ENCODE measurements at regions not wholly inside any gene's neighbourhood (a gene's known extent, or its start where the extent isn't known, plus 50 kb on each side); places are given as distances from the start of the nearest gene placed in this dataset.

DNA sequence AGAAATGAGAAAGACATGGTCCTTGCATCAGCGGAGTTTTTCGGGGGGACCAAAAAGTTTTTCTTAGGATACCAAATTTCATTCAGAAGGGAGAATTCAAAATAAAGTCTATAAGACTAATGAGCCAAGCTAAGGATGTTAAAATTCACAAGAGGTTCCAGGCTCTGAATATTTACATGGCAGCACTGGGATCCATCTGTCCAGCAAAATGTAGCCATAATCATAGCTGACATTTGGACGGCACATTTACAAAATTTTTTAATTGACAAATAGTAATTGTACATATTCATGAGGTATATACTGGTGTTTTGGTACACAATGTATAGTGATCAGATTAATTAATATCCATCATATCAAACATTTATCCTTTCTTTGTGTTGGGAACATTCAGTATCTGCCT, 107.9 kb downstream of the ZNF648 start:
- H3K36me3 ChIP-seq (ENCODE audit: control insufficient read depth in 1 of 2, insufficient read depth in 2 of 2, low read length in 2 of 2) = no peaks in the 10 kb centered on the region
- DNase-seq (ENCODE audit: low read depth, low spot score) (no peak), ATAC-seq (no peak)
- no peak for TF ChIP-seq RAD21 (IDR thresholded peaks at IDR 0.05; ENCODE audit: low read depth)
- TF ChIP-seq, protein P1, sequence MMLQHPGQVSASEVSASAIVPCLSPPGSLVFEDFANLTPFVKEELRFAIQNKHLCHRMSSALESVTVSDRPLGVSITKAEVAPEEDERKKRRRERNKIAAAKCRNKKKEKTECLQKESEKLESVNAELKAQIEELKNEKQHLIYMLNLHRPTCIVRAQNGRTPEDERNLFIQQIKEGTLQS (IDR thresholded peaks at IDR 0.05) = no peak
- no peak for TF ChIP-seq EGR1 (IDR thresholded peaks at IDR 0.05; ENCODE audit: low read depth)
- TF ChIP-seq, protein P2, sequence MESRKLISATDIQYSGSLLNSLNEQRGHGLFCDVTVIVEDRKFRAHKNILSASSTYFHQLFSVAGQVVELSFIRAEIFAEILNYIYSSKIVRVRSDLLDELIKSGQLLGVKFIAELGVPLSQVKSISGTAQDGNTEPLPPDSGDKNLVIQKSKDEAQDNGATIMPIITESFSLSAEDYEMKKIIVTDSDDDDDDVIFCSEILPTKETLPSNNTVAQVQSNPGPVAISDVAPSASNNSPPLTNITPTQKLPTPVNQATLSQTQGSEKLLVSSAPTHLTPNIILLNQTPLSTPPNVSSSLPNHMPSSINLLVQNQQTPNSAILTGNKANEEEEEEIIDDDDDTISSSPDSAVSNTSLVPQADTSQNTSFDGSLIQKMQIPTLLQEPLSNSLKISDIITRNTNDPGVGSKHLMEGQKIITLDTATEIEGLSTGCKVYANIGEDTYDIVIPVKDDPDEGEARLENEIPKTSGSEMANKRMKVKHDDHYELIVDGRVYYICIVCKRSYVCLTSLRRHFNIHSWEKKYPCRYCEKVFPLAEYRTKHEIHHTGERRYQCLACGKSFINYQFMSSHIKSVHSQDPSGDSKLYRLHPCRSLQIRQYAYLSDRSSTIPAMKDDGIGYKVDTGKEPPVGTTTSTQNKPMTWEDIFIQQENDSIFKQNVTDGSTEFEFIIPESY (IDR thresholded peaks at IDR 0.05; ENCODE audit: extremely low read depth, insufficient replicate concordance, low read length) = no peak
- TF ChIP-seq YY1 (IDR thresholded peaks at IDR 0.05; ENCODE audit: extremely low read depth, insufficient replicate concordance, low read depth, low read length) = no peak
- TF ChIP-seq JUND (IDR thresholded peaks at IDR 0.05) = no peak
- TF ChIP-seq FOSL1 (IDR thresholded peaks at IDR 0.05; ENCODE audit: low read depth) = no peak
- H4K20me1 ChIP-seq (ENCODE audit: insufficient read depth) = no peaks in the 10 kb centered on the region
- intact Hi-C loops (cut with micrococcal nuclease) = no loop called here
- no peak overlapping the region for H3K27ac ChIP-seq (ENCODE audit: low read depth, low read length)
- no peaks in the 10 kb centered on the region for H3K9me2 ChIP-seq (ENCODE audit: insufficient read depth)
- H2AFZ ChIP-seq (ENCODE audit: low read depth, low read length, poor library complexity, severe bottlenecking) = no peak overlapping the region
- H3K9ac ChIP-seq (ENCODE audit: low read length) = no peak overlapping the region
- peaks cover 5% of the 10 kb centered on the region; the same call in 1 of the 2 replicates for H3K27me3 ChIP-seq (ENCODE audit: insufficient read depth, low read length)
- ChIA-PET POLR2A (no interaction called here), RAD21 (ENCODE audit: low non-redundant PET in 1 of 2, low total read pairs in 2 of 2, uncharacterized antibody in 2 of 2, unreplicated experiment in 2 of 2) (no interaction called here), CTCF (interaction anchor here (1.2 kb wide), 1 partner anchor 101 kb away, joined by 4 read pairs; no protein-coding TSS in a partner anchor)
- BruUV-seq (replicated peaks) = no TSS peak
- no peak overlapping the region for H3K4me3 ChIP-seq (replicated peaks in 1 of 2; ENCODE audit: low read depth in 1 of 2, low read length in 2 of 2)
- H3K4me2 ChIP-seq (ENCODE audit: low read length) = no peak overlapping the region
- H3K4me1 ChIP-seq (ENCODE audit: control insufficient read depth in 1 of 2, insufficient read depth in 2 of 2, low read length in 2 of 2) = no peaks in the 10 kb centered on the region
- H3K79me2 ChIP-seq (ENCODE audit: insufficient read depth, low read length) = no peaks in the 10 kb centered on the region
- H3K9me3 ChIP-seq (ENCODE audit: control insufficient read depth in 1 of 2, insufficient read depth in 1 of 2, low read depth in 1 of 2, low read length in 2 of 2) = no peaks in the 10 kb centered on the region

- Histone ChIP-seq H3K4me1 (ENCODE audit: control insufficient read depth in 1 of 2, insufficient read depth in 2 of 2, low read length in 2 of 2) (no peaks in the 10 kb centered on the region), H3K9ac (ENCODE audit: low read length) (no peak overlapping the region), H3K4me3 (replicated peaks in 1 of 2; ENCODE audit: low read depth in 1 of 2, low read length in 2 of 2) (no peak overlapping the region), H3K9me2 (ENCODE audit: insufficient read depth) (no peaks in the 10 kb centered on the region), H4K20me1 (ENCODE audit: insufficient read depth) (no peaks in the 10 kb centered on the region), H3K9me3 (ENCODE audit: control insufficient read depth in 1 of 2, insufficient read depth in 1 of 2, low read depth in 1 of 2, low read length in 2 of 2) (no peaks in the 10 kb centered on the region), H3K79me2 (ENCODE audit: insufficient read depth, low read length) (no peaks in the 10 kb centered on the region), H3K27me3 (ENCODE audit: insufficient read depth, low read length) (peaks cover 5% of the 10 kb centered on the region; the same call in 1 of the 2 replicates), H3K4me2 (ENCODE audit: low read length) (no peak overlapping the region), H3K27ac (ENCODE audit: low read depth, low read length) (no peak overlapping the region), H2AFZ (ENCODE audit: low read depth, low read length, poor library complexity, severe bottlenecking) (no peak overlapping the region), H3K36me3 (ENCODE audit: control insufficient read depth in 1 of 2, insufficient read depth in 2 of 2, low read length in 2 of 2) (no peaks in the 10 kb centered on the region)
- intact Hi-C loops (cut with micrococcal nuclease) = no loop called here
- DNase-seq (ENCODE audit: low read depth, low spot score) (no peak), ATAC-seq (no peak)
- CTCF ChIA-PET = interaction anchor here (1.3 kb wide), 1 partner anchor 130 kb away, joined by 4 read pairs; no protein-coding TSS in a partner anchor
- RAD21 ChIA-PET (ENCODE audit: low non-redundant PET in 1 of 2, low total read pairs in 2 of 2, uncharacterized antibody in 2 of 2, unreplicated experiment in 2 of 2) = no interaction called here
- no peak for TF ChIP-seq YY1 (IDR thresholded peaks at IDR 0.05; ENCODE audit: extremely low read depth, insufficient replicate concordance, low read depth, low read length)
- TF ChIP-seq FOSL1 (IDR thresholded peaks at IDR 0.05; ENCODE audit: low read depth) = no peak
- no peak for TF ChIP-seq EGR1 (IDR thresholded peaks at IDR 0.05; ENCODE audit: low read depth)
- no peak for TF ChIP-seq MAX (IDR thresholded peaks at IDR 0.05)
- no peak for TF ChIP-seq RAD21 (IDR thresholded peaks at IDR 0.05; ENCODE audit: low read depth)
- TF ChIP-seq ELF1 (IDR thresholded peaks at IDR 0.05; ENCODE audit: borderline replicate concordance, low read depth) = no peak
- TF ChIP-seq EZH2 (IDR thresholded peaks at IDR 0.05) = no peak
- no peak for TF ChIP-seq SRF (IDR thresholded peaks at IDR 0.05; ENCODE audit: low read depth)
- TF ChIP-seq ZNF274 (IDR thresholded peaks at IDR 0.05; ENCODE audit: low read depth, low read length) = no peak
- TF ChIP-seq TCF7L2 (IDR thresholded peaks at IDR 0.05; ENCODE audit: borderline replicate concordance, extremely low read depth, insufficient read depth, insufficient read length) = no peak
- no peak for TF ChIP-seq POLR2A (IDR thresholded peaks at IDR 0.05; ENCODE audit: borderline replicate concordance, extremely low read depth, insufficient read depth, insufficient read length)
- TF ChIP-seq SIN3A (IDR thresholded peaks at IDR 0.05; ENCODE audit: low read depth) = no peak
- no peak for TF ChIP-seq EZH2phosphoT487 (IDR thresholded peaks at IDR 0.05; ENCODE audit: borderline replicate concordance)
- TF ChIP-seq POLR2AphosphoS5 (IDR thresholded peaks at IDR 0.05; ENCODE audit: low read depth, low read length) = no peak
- POLR2A ChIA-PET = no interaction called here
- no TSS peak for BruUV-seq (replicated peaks)
Measured at GRCh38 chr1:181951213-181951612, 110.3 kb downstream of the ZNF648 start.
